ENCODE measurements at regions not wholly inside any gene's neighbourhood (a gene's known extent, or its start where the extent isn't known, plus 50 kb on each side); places are given as distances from the start of the nearest gene placed in this dataset.

- TF ChIP-seq IKZF3 (tag by site-specific recombination; IDR thresholded peaks at IDR 0.05) (peak; percentile 8; the same call in 1 of the 2 replicates), ZNF600 (tag by site-specific recombination; IDR thresholded peaks at IDR 0.05) (peak; percentile 97), OVOL3 (tag by site-specific recombination; IDR thresholded peaks at IDR 0.05) (no peak), ZBTB6 (tag by site-specific recombination; IDR thresholded peaks at IDR 0.05) (0 out of 2 replicates have a peak, but pooled peaks have one; percentile 5), GLIS2 (tag by site-specific recombination; IDR thresholded peaks at IDR 0.05) (no peak), ZNF23 (tag by site-specific recombination; IDR thresholded peaks at IDR 0.05; ENCODE audit: borderline replicate concordance) (no peak), MEIS1 (CRISPR knock-in tag; IDR thresholded peaks at IDR 0.05; ENCODE audit: borderline replicate concordance) (no peak), KLF17 (tag by site-specific recombination; IDR thresholded peaks at IDR 0.05) (peak; percentile 67; the same call in 1 of the 2 replicates), ZEB2 (tag by site-specific recombination; IDR thresholded peaks at IDR 0.05) (peak; percentile 84), ZNF449 (tag by site-specific recombination; IDR thresholded peaks at IDR 0.05) (peak; percentile 92), ZBTB20 (tag by site-specific recombination; IDR thresholded peaks at IDR 0.05) (peak; percentile 95), KLF9 (tag by site-specific recombination; IDR thresholded peaks at IDR 0.05; ENCODE audit: low read depth) (peak; percentile 21; the same call in 1 of the 2 replicates), ZXDB (tag by site-specific recombination; IDR thresholded peaks at IDR 0.05) (peak; percentile 44), REST (tag by site-specific recombination; IDR thresholded peaks at IDR 0.05) (peak; percentile 48; the same call in 1 of the 2 replicates), ZNF670 (tag by site-specific recombination; IDR thresholded peaks at IDR 0.05; ENCODE audit: low read depth) (no peak), ZNF585B (tag by site-specific recombination; IDR thresholded peaks at IDR 0.05) (no peak), ZNF280D (tag by site-specific recombination; IDR thresholded peaks at IDR 0.05) (no peak), ZNF24 (tag by site-specific recombination; IDR thresholded peaks at IDR 0.05) (peak; percentile 45; the same call in 1 of the 2 replicates), ZNF221 (tag by site-specific recombination; IDR thresholded peaks at IDR 0.05; ENCODE audit: borderline replicate concordance) (no peak), ZFP37 (tag by site-specific recombination; IDR thresholded peaks at IDR 0.05) (0 out of 2 replicates have a peak, but pooled peaks have one; percentile 60), EGR2 (tag by site-specific recombination; IDR thresholded peaks at IDR 0.05; ENCODE audit: low read depth) (peak; percentile 65), ZNF335 (tag by site-specific recombination; conservative IDR thresholded peaks at IDR 0.05) (peak; percentile 91), OSR2 (tag by site-specific recombination; IDR thresholded peaks at IDR 0.05) (no peak), ZNF596 (tag by site-specific recombination; IDR thresholded peaks at IDR 0.05) (peak; percentile 94), ZSCAN16 (tag by site-specific recombination; IDR thresholded peaks at IDR 0.05) (peak; percentile 42; the same call in 1 of the 2 replicates)
- TF ChIP-seq, protein P1, sequence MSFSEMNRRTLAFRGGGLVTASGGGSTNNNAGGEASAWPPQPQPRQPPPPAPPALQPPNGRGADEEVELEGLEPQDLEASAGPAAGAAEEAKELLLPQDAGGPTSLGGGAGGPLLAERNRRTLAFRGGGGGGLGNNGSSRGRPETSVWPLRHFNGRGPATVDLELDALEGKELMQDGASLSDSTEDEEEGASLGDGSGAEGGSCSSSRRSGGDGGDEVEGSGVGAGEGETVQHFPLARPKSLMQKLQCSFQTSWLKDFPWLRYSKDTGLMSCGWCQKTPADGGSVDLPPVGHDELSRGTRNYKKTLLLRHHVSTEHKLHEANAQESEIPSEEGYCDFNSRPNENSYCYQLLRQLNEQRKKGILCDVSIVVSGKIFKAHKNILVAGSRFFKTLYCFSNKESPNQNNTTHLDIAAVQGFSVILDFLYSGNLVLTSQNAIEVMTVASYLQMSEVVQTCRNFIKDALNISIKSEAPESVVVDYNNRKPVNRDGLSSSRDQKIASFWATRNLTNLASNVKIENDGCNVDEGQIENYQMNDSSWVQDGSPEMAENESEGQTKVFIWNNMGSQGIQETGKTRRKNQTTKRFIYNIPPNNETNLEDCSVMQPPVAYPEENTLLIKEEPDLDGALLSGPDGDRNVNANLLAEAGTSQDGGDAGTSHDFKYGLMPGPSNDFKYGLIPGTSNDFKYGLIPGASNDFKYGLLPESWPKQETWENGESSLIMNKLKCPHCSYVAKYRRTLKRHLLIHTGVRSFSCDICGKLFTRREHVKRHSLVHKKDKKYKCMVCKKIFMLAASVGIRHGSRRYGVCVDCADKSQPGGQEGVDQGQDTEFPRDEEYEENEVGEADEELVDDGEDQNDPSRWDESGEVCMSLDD (tag by site-specific recombination; IDR thresholded peaks at IDR 0.05) = peak; percentile 67; the same call in 1 of the 2 replicates
Measured at GRCh38 chr19:30224689-30225606, 147.2 kb upstream of the ZNF536 start (continued).
